Osteocyte (in vitro differentiated cells): ENCODE measurements at regions not wholly inside any gene's neighbourhood (a gene's known extent, or its start where the extent isn't known, plus 50 kb on each side); places are given as distances from the start of the nearest gene placed in this dataset.

Experiments
- DNase-seq: peaks from one replicate; pipeline ENCODE4 v3.0.0; 2021; ENCODE audit warnings: mixed read lengths; ENCODE audit not compliant: unreplicated experiment; ENCODE audit errors: extremely low spot score
- H3K27ac Mint-ChIP-seq: one replicate; pipeline ENCODE4 v1.8.0; 2021; ENCODE audit warnings: mild to moderate bottlenecking, mixed read lengths; ENCODE audit not compliant: unreplicated experiment
- H3K27me3 Mint-ChIP-seq: one replicate; pipeline ENCODE4 v1.8.0; 2021; ENCODE audit warnings: mixed read lengths; ENCODE audit not compliant: unreplicated experiment
- H3K36me3 Mint-ChIP-seq: one replicate; pipeline ENCODE4 v1.8.0; 2021; ENCODE audit warnings: mixed read lengths; ENCODE audit not compliant: unreplicated experiment
- H3K4me1 Mint-ChIP-seq: one replicate; pipeline ENCODE4 v1.8.0; 2021; ENCODE audit warnings: mixed read lengths; ENCODE audit not compliant: unreplicated experiment
- H3K4me3 Mint-ChIP-seq: one replicate; pipeline ENCODE4 v1.8.0; 2021; ENCODE audit warnings: mild to moderate bottlenecking, moderate library complexity, mixed read lengths; ENCODE audit not compliant: unreplicated experiment
- H3K9me3 Mint-ChIP-seq: one replicate; pipeline ENCODE4 v1.8.0; 2021; ENCODE audit warnings: mixed read lengths; ENCODE audit not compliant: unreplicated experiment
- TF ChIP-seq, protein P1 (sequence below): fragments of 200-600 bp; sonication (generic); IDR thresholded peaks from 2 replicates; pipeline ENCODE4 v1.5.0; 2021; ENCODE audit warnings: antibody characterized with exemption, mild to moderate bottlenecking, moderate library complexity

DNA sequence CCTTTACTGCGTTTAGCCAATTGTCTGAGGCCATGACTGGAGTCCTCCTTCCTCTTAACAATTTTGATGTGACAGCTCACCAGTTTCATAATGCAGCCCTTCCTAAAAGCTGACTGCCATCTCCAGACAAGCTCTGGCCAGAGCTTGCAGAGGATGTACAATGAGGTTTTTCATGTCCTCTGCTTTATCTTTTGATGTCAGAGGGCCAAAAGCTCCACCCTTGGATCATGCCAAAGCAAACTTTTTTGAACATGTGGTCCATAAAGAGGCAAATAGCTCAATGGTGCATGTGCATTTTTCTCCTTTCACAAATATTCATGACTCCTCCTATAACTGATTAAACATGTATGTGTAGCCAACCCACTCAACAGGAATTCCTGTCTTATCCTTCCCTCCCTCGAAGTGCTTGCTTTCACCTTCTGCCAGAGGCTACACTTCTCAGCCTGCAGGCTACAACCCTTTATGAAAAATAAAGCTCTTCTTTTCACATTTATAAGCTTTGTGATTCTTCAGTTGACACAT lies 266.2 kb downstream of the FBXO15 start:
- DNase-seq, result no peak
- H3K36me3 Mint-ChIP-seq, result no peaks in the 10 kb centered on the region
- TF ChIP-seq, protein P1, sequence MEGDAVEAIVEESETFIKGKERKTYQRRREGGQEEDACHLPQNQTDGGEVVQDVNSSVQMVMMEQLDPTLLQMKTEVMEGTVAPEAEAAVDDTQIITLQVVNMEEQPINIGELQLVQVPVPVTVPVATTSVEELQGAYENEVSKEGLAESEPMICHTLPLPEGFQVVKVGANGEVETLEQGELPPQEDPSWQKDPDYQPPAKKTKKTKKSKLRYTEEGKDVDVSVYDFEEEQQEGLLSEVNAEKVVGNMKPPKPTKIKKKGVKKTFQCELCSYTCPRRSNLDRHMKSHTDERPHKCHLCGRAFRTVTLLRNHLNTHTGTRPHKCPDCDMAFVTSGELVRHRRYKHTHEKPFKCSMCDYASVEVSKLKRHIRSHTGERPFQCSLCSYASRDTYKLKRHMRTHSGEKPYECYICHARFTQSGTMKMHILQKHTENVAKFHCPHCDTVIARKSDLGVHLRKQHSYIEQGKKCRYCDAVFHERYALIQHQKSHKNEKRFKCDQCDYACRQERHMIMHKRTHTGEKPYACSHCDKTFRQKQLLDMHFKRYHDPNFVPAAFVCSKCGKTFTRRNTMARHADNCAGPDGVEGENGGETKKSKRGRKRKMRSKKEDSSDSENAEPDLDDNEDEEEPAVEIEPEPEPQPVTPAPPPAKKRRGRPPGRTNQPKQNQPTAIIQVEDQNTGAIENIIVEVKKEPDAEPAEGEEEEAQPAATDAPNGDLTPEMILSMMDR, result no peak
- H3K27ac Mint-ChIP-seq, result no peak overlapping the region
- no peak overlapping the region for H3K4me3 Mint-ChIP-seq
- H3K27me3 Mint-ChIP-seq, result no peaks in the 10 kb centered on the region
- H3K9me3 Mint-ChIP-seq, result peaks cover 5% of the 10 kb centered on the region
- peaks cover 8% of the 10 kb centered on the region for H3K4me1 Mint-ChIP-seq

DNA sequence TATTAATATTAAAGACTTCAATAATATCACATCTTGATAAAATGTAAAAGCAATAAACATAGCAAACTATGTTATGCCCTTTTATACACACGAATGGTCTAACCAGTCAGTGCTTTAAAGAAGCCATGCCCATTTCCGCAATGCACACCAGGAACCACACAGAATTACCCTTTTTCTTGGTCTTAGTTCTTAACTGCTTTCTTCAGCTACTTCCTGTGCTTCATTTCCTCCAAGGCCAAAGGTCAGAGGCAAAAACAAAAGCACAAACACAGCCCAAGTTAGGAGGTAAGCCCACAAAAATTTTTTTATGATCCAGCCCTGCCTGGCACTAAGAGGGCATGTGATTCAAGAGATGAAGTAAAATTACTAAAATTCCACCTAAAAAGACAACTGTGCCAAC lies 267.2 kb downstream of the FBXO15 start:
- Mint-ChIP-seq H3K9me3 (peaks cover 5% of the 10 kb centered on the region), H3K27me3 (no peaks in the 10 kb centered on the region), H3K36me3 (no peaks in the 10 kb centered on the region), H3K4me1 (peaks cover 8% of the 10 kb centered on the region), H3K4me3 (no peak overlapping the region), H3K27ac (no peak overlapping the region)
- no peak for DNase-seq
- TF ChIP-seq, protein P1, result no peak

DNA sequence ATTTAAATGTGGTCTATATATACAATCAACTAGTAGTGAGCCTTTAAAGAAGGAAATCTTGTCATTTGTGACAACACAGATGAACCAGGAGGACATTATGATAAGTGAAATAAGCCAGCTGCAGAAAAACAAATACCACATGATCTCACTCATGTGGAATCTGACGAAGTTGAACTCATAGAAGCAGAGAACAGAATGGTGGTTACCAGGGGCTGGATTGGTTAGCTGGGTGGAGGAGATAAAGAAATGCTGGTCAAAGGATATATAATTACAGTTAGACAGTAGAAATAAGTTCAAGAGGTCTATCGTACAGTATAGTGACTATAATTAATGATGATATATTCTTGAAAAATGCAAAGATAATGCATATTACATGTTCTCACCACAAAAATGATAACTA lies 267.9 kb downstream of the FBXO15 start:
- Mint-ChIP-seq H3K36me3 (no peaks in the 10 kb centered on the region), H3K27ac (no peak overlapping the region), H3K27me3 (no peaks in the 10 kb centered on the region), H3K4me3 (no peak overlapping the region), H3K9me3 (peaks cover 5% of the 10 kb centered on the region), H3K4me1 (peaks cover 8% of the 10 kb centered on the region)
- TF ChIP-seq, protein P1, result no peak
- DNase-seq, result no peak

DNA sequence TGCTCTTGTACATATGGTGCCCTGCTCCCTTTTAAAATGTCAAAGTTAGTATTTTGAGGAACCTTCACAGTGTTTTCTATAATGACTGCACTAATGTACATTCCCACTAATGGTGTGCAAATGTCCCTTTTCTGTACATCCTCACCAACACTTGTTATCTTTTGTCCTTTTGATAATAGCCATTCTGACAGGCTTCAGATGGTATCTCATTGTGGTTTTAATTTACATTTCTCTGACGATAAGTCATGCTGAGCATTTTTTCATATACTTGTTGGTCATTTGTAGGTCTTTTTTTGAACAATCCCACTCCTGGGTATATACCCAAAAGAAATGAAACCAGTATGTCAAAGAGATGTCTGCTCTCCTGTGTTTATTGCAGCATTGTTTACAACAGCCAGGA lies 268.3 kb downstream of the FBXO15 start:
- Mint-ChIP-seq H3K9me3 (peaks cover 5% of the 10 kb centered on the region), H3K36me3 (no peaks in the 10 kb centered on the region), H3K4me1 (peaks cover 8% of the 10 kb centered on the region), H3K27me3 (no peaks in the 10 kb centered on the region), H3K27ac (no peak overlapping the region), H3K4me3 (no peak overlapping the region)
- TF ChIP-seq, protein P1, result no peak
- no peak for DNase-seq

DNA sequence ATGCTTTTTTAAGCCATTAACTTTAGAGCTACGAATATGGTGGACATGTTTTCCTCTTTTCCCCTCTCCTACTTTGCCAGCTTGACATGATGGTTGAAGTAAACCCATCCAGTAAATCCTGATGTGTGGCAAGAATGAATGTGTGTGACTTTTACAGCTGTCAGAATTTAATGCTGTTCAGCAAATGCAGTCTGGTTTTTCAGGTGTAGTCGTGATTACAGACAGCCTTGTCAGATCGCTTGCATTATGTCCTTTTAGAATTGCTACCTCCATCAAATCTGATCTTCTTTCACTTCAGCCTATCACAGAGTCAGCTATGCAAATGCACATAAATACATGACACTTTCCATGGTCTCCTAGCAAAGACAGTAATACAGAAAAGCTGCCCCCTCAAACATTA lies 278.5 kb downstream of the FBXO15 start:
- no peaks in the 10 kb centered on the region for H3K36me3 Mint-ChIP-seq
- TF ChIP-seq, protein P1, result no peak
- H3K4me1 Mint-ChIP-seq, result no peaks in the 10 kb centered on the region
- DNase-seq, result no peak
- no peak overlapping the region for H3K27ac Mint-ChIP-seq
- H3K4me3 Mint-ChIP-seq, result no peak overlapping the region
- no peaks in the 10 kb centered on the region for H3K9me3 Mint-ChIP-seq
- H3K27me3 Mint-ChIP-seq, result peaks cover 8% of the 10 kb centered on the region
